A673 (cell line): ENCODE measurements at regions not wholly inside any gene's neighbourhood (a gene's known extent, or its start where the extent isn't known, plus 50 kb on each side); places are given as distances from the start of the nearest gene placed in this dataset.

Source experiments
- BruUV-seq: library from RNA; stranded (reverse); fragments of 400-500 nt; replicated peaks from 2 replicates; lab custom pipeline; 2021; lab: Mats Ljungman, UMichigan
- CTCF ChIA-PET: fragments of 300-600 bp; sonication (Branson Sonifier 250); formaldehyde crosslinking; loops from one replicate; lab custom pipeline; 2022; ENCODE audit warnings: antibody characterized with exemption; lab: Charles Lee
- POLR2A ChIA-PET: fragments of 300-600 bp; sonication (Branson Sonifier 250); formaldehyde crosslinking; loops from one replicate; lab custom pipeline; 2022; ENCODE audit warnings: antibody characterized with exemption; ENCODE audit not compliant: low non-redundant PET; lab: Charles Lee
- DNase-seq: peaks from one replicate; pipeline ENCODE4 v3.0.0-alpha.2; 2015; ENCODE audit warnings: low spot score
- H3K27ac ChIP-seq: fragments of 200-600 bp; sonication (generic); 2 replicates; pipeline ENCODE4 v1.5.1; 2016; ENCODE audit warnings: mixed run types, low read depth, mild to moderate bottlenecking, mixed read lengths, antibody characterized with exemption, low read length; ENCODE audit not compliant: poor library complexity, severe bottlenecking
- H3K27me3 ChIP-seq: fragments of 200-600 bp; sonication (generic); replicated peaks from 2 replicates; pipeline ENCODE4 v1.6.1; 2017; ENCODE audit warnings: mixed run types, low read depth, mild to moderate bottlenecking, mixed read lengths, antibody characterized with exemption, low read length; ENCODE audit not compliant: insufficient read depth, poor library complexity
- H3K36me3 ChIP-seq: fragments of 200-600 bp; sonication (generic); 2 replicates; pipeline ENCODE4 v1.6.1; 2016; ENCODE audit warnings: mixed run types, mild to moderate bottlenecking, mixed read lengths, antibody characterized with exemption, low read length; ENCODE audit not compliant: insufficient read depth, poor library complexity, severe bottlenecking
- H3K4me1 ChIP-seq: fragments of 200-600 bp; sonication (generic); 2 replicates; pipeline ENCODE4 v1.6.1; 2017; ENCODE audit warnings: mixed run types, mild to moderate bottlenecking, mixed read lengths, antibody characterized with exemption, low read length; ENCODE audit not compliant: insufficient read depth, poor library complexity, severe bottlenecking
- H3K4me3 ChIP-seq: fragments of 200-600 bp; sonication (generic); 2 replicates; pipeline ENCODE4 v1.5.1; 2016; ENCODE audit warnings: low read depth, mixed run types, mild to moderate bottlenecking, mixed read lengths, low read length; ENCODE audit not compliant: poor library complexity, severe bottlenecking
- H3K9me3 ChIP-seq: fragments of 200-600 bp; sonication (generic); 2 replicates; pipeline ENCODE4 v1.6.1; 2016; ENCODE audit warnings: mixed run types, low read depth, mild to moderate bottlenecking, mixed read lengths, antibody characterized with exemption, low read length; ENCODE audit not compliant: poor library complexity, severe bottlenecking
- CTCF ChIP-seq: fragments of 300-800, 200-600 bp; sonication (generic); conservative IDR thresholded peaks from 2 replicates; pipeline ENCODE4 v1.5.1; 2017; ENCODE audit warnings: low read depth, mild to moderate bottlenecking, antibody characterized with exemption, low read length, moderate library complexity, mixed read lengths
- EZH2 ChIP-seq: fragments of 200-600 bp; sonication (generic); IDR thresholded peaks from 2 replicates; pipeline ENCODE4 v1.6.1; 2017; ENCODE audit warnings: borderline replicate concordance, low read depth, mild to moderate bottlenecking, mixed read lengths, antibody characterized with exemption, low read length; ENCODE audit not compliant: poor library complexity, severe bottlenecking
- intact Hi-C: fragments of 100-400 bp; cut with micrococcal nuclease; formaldehyde crosslinking; loops from one replicate; pipeline ENCODE4 v1.10.0; 2022; ENCODE audit not compliant: unreplicated experiment

GRCh38 chr2:207224381-207224780 lies 58.6 kb upstream of the KLF7 start:
- intact Hi-C loops = no loop called here
- ChIA-PET POLR2A (interaction anchor here (0.7 kb wide), 1 partner anchor 10 kb away, joined by 18 read pairs; no protein-coding TSS in a partner anchor), CTCF (no interaction called here)
- DNase-seq = no peak
- TF ChIP-seq CTCF (no peak), EZH2 (no peak)
- no TSS peak for BruUV-seq
- H3K36me3 ChIP-seq = no peaks in the 10 kb centered on the region
- no peaks in the 10 kb centered on the region for H3K9me3 ChIP-seq
- peaks cover 5% of the 10 kb centered on the region for H3K27me3 ChIP-seq
- H3K4me3 ChIP-seq = no peak overlapping the region
- no peak overlapping the region for H3K27ac ChIP-seq
- H3K4me1 ChIP-seq = no peaks in the 10 kb centered on the region

- no peaks in the 10 kb centered on the region for H3K4me1 ChIP-seq
- H3K9me3 ChIP-seq = no peaks in the 10 kb centered on the region
- H3K4me3 ChIP-seq = no peak overlapping the region
- POLR2A ChIA-PET = no interaction called here
- TF ChIP-seq CTCF (no peak), EZH2 (no peak)
- no peak for DNase-seq
- no peaks in the 10 kb centered on the region for H3K36me3 ChIP-seq
- no peak overlapping the region for H3K27ac ChIP-seq
- intact Hi-C loops = no loop called here
- H3K27me3 ChIP-seq = no peaks in the 10 kb centered on the region
- BruUV-seq = no TSS peak
- CTCF ChIA-PET = no interaction called here
These were observed 59.2 kb upstream of the KLF7 start for GRCh38 chr2:207224791-207225482.

GRCh38 chr2:207225773-207226172 lies 60.0 kb upstream of the KLF7 start:
- H3K27me3 ChIP-seq = no peaks in the 10 kb centered on the region
- no peak overlapping the region for H3K27ac ChIP-seq
- H3K36me3 ChIP-seq = no peaks in the 10 kb centered on the region
- BruUV-seq = no TSS peak
- ChIA-PET CTCF (no interaction called here), POLR2A (no interaction called here)
- intact Hi-C loops = no loop called here
- no peak for DNase-seq
- no peaks in the 10 kb centered on the region for H3K9me3 ChIP-seq
- no peak overlapping the region for H3K4me3 ChIP-seq
- TF ChIP-seq EZH2 = no peak
- TF ChIP-seq CTCF = no peak
- no peaks in the 10 kb centered on the region for H3K4me1 ChIP-seq
